Thyroid gland (tissue), 4 donors: ENCODE measurements at regions not wholly inside any gene's neighbourhood (a gene's known extent, or its start where the extent isn't known, plus 50 kb on each side); places are given as distances from the start of the nearest gene placed in this dataset.

Source experiments
- DNase-seq, 2 donors: peaks; one replicate each; pipeline ENCODE4 v3.0.0-alpha.2; 2019
- H3K27ac ChIP-seq, 3 donors: fragments of 200-600 bp; sonication (generic); 1 replicate in 2 of 3; 2 replicates in 1 of 3; pipeline ENCODE4 v1.5.1; 2016 to 2019; ENCODE audit warnings: mild to moderate bottlenecking in 1 of 3, moderate library complexity in 1 of 3
- H3K27me3 ChIP-seq: fragments of 200-600 bp; sonication (generic); one replicate; pipeline ENCODE4 v1.5.1; 2019
- H3K36me3 ChIP-seq, 2 donors: fragments of 200-600 bp; sonication (generic); one replicate each; pipeline ENCODE4 v1.5.1; 2016 to 2019
- H3K4me1 ChIP-seq, 2 donors: fragments of 200-600 bp; sonication (generic); one replicate each; pipeline ENCODE4 v1.5.1; 2017 to 2019
- H3K4me3 ChIP-seq, 3 donors: fragments of 200-600 bp; sonication (generic); replicated peaks in 1 of 3; 1 replicate in 2 of 3; 2 replicates in 1 of 3; pipeline ENCODE4 v1.5.1; 2016; ENCODE audit warnings: mild to moderate bottlenecking in 1 of 3
- H3K9me3 ChIP-seq: fragments of 200-600 bp; sonication (generic); one replicate; pipeline ENCODE4 v1.5.1; 2017
- CTCF ChIP-seq, 6 experiments: fragments of 200-600 bp in 3 of 6; fragments of 450-650 bp in 3 of 6; sonication (generic) in 3 of 6; IDR thresholded peaks; one replicate each; pipeline ENCODE4 v1.5.1; 2016 to 2019; ENCODE audit warnings: antibody characterized with exemption in 6 of 6, mild to moderate bottlenecking in 2 of 6, inconsistent platforms in 1 of 6, moderate library complexity in 1 of 6
- POLR2A ChIP-seq, 2 donors: fragments of 450-650 bp; IDR thresholded peaks; one replicate each; pipeline ENCODE4 v1.6.1; 2017; ENCODE audit warnings: antibody characterized with exemption in 2 of 2, mild to moderate bottlenecking in 2 of 2, moderate library complexity in 1 of 2
- WGBS, 2 donors: methylation state at CpG; one replicate each; pipeline ENCODE4 v1.1.5; 2017; 5-methylcytosine and 5-hydroxymethylcytosine counted together
- intact Hi-C: fragments of 100-400 bp; cut with DNase I; formaldehyde crosslinking; loops from one replicate; pipeline ENCODE4 v1.15.1; 2023

GRCh38 chr2:239878686-239879085 lies 146.5 kb downstream of the NDUFA10 start:
- DNase-seq: no peak
- H3K9me3 ChIP-seq: no peaks in the 10 kb centered on the region
- H3K4me1 ChIP-seq: peaks cover 15 to 16% of the 10 kb centered on the region in 2 donors
- WGBS, 2 donors: 95 to 97% methylated on average over 5 of the region's 5 CpGs
- H3K4me3 ChIP-seq: no peak overlapping the region
- intact Hi-C loops: no loop called here
- no peaks in the 10 kb centered on the region for H3K36me3 ChIP-seq
- no peaks in the 10 kb centered on the region for H3K27me3 ChIP-seq
- no peak overlapping the region for H3K27ac ChIP-seq
- no peak for TF ChIP-seq CTCF (IDR thresholded peaks at IDR 0.05)
- no peak for TF ChIP-seq POLR2A (IDR thresholded peaks at IDR 0.05)

GRCh38 chr2:239876948-239877289 lies 148.2 kb downstream of the NDUFA10 start:
- no peaks in the 10 kb centered on the region for H3K9me3 ChIP-seq
- TF ChIP-seq POLR2A (IDR thresholded peaks at IDR 0.05): no peak
- no peak for TF ChIP-seq CTCF (IDR thresholded peaks at IDR 0.05)
- peaks cover 12% of the 10 kb centered on the region in 2 donors for H3K4me1 ChIP-seq
- WGBS, 2 donors: 74 to 96% methylated on average over 5 of the region's 5 CpGs
- H3K4me3 ChIP-seq: no peak overlapping the region
- H3K27ac ChIP-seq: no peak overlapping the region
- no peak for DNase-seq
- H3K36me3 ChIP-seq: no peaks in the 10 kb centered on the region
- intact Hi-C loops: no loop called here
- no peaks in the 10 kb centered on the region for H3K27me3 ChIP-seq

- Histone ChIP-seq H3K27me3 (no peaks in the 10 kb centered on the region), H3K4me1 (peaks cover 6 to 7% of the 10 kb centered on the region in 2 donors), H3K27ac (no peak overlapping the region), H3K9me3 (no peaks in the 10 kb centered on the region), H3K4me3 (no peak overlapping the region), H3K36me3 (no peaks in the 10 kb centered on the region)
- no peak for DNase-seq
- TF ChIP-seq CTCF (IDR thresholded peaks at IDR 0.05): no peak
- TF ChIP-seq POLR2A (IDR thresholded peaks at IDR 0.05): no peak
- WGBS, 2 donors: 57 to 62% methylated on average over 18 of the region's 18 CpGs
- intact Hi-C loops: no loop called here
Measured at GRCh38 chr2:239876271-239876947, 148.7 kb downstream of the NDUFA10 start.

- intact Hi-C loops: no loop called here
- TF ChIP-seq CTCF (IDR thresholded peaks at IDR 0.05): no peak
- no peak for TF ChIP-seq POLR2A (IDR thresholded peaks at IDR 0.05)
- DNase-seq: no peak
Measured at GRCh38 chr2:239874636-239875356, 150.3 kb downstream of the NDUFA10 start.

More at GRCh38 chr2:239874636-239875356, 150.3 kb downstream of the NDUFA10 start:
- H3K36me3 ChIP-seq: no peaks in the 10 kb centered on the region
- no peak overlapping the region for H3K27ac ChIP-seq
- no peaks in the 10 kb centered on the region for H3K4me1 ChIP-seq
- WGBS, 2 donors: 86 to 92% methylated on average over 12 of the region's 12 CpGs
- no peaks in the 10 kb centered on the region for H3K9me3 ChIP-seq
- H3K27me3 ChIP-seq: no peaks in the 10 kb centered on the region
- H3K4me3 ChIP-seq: no peak overlapping the region
